ENCODE measurements at regions not wholly inside any gene's neighbourhood (a gene's known extent, or its start where the extent isn't known, plus 50 kb on each side); places are given as distances from the start of the nearest gene placed in this dataset.

- TF ChIP-seq CTCF (conservative IDR thresholded peaks at IDR 0.05; ENCODE audit: low read length) (no peak), EZH2phosphoT487 (IDR thresholded peaks at IDR 0.05; ENCODE audit: borderline replicate concordance, low read depth, low read length) (no peak)
These were observed 1524.4 kb upstream of the SEL1L start for GRCh38 chr14:83058068-83058467.

All from OCI-LY7 (cell line).